22Rv1 (cell line): ENCODE measurements at regions not wholly inside any gene's neighbourhood (a gene's known extent, or its start where the extent isn't known, plus 50 kb on each side); places are given as distances from the start of the nearest gene placed in this dataset.

Experiments
- CTCF ChIP-seq: fragments of 450-650 bp; IDR thresholded peaks from 2 replicates; pipeline ENCODE4 v1.5.1; 2017; ENCODE audit warnings: mild to moderate bottlenecking
- ZFX ChIP-seq: fragments of 450-650 bp; IDR thresholded peaks from 2 replicates; pipeline ENCODE4 v1.6.1; 2017; ENCODE audit warnings: antibody characterized with exemption, borderline replicate concordance

DNA sequence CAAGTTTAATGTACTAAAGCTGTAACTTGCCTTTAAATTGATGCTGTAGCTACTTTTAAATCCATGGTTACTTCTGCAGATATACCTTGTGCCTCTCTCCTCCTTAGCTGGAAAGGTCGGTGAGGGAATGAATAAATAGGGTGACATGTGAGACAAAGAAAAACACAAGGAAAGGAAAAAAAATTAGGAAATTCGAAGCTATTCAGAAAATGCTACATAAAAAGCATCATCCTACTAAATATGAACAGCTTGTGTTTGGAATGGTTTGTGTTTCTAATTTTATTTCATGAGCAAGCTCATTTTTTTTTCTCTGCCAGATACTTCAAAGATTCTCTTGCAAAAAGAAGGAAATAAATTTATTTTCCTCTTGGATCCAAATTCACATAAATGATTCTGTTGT is 186.3 kb upstream of the NUDT4 start:
- no peak for TF ChIP-seq CTCF
- TF ChIP-seq ZFX = no peak
